ENCODE measurements at regions not wholly inside any gene's neighbourhood (a gene's known extent, or its start where the extent isn't known, plus 50 kb on each side); places are given as distances from the start of the nearest gene placed in this dataset.
"Not testable (repeated sequence)": the region's sequence is repeated elsewhere in the genome, so short reads cannot be mapped to it uniquely, and the experiment has no call there.

- not testable (repeated sequence) for DNase-seq (ENCODE audit: low read depth, low spot score)
These were observed 476.6 kb downstream of the MID1IP1 start for GRCh38 chrX:39277685-39278390.

GRCh38 chrX:39283239-39283638 is 482.0 kb downstream of the MID1IP1 start:
- DNase-seq (ENCODE audit: low read depth, low spot score): no peak

DNA sequence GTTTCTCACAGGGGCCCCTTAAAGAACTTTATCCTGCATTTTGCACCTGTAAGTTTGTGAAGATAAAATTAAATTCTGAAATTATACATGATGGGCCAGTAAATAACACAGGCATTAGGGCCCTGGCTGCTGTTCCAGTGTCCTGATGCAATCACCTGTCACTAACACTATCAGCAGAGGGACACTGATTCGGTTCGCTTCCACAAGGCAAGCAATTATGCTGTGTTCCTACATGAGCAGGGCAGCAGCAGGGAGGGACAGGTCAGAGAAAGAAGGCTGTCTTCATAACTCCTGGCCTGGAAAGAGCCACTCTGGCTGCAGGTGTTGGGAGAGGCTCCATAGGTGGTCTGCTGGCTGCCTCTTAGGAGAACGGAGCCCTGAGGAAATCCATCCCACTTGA is 487.3 kb downstream of the MID1IP1 start:
- no peak for DNase-seq (ENCODE audit: low read depth, low spot score)

GRCh38 chrX:39289827-39290226 is 488.6 kb downstream of the MID1IP1 start:
- DNase-seq (ENCODE audit: low read depth, low spot score): no peak

- DNase-seq (ENCODE audit: low read depth, low spot score): no peak
These were observed 491.9 kb downstream of the MID1IP1 start for GRCh38 chrX:39293203-39293602.

GRCh38 chrX:39296472-39296871 is 495.2 kb downstream of the MID1IP1 start:
- no peak for DNase-seq (ENCODE audit: low read depth, low spot score)

DNA sequence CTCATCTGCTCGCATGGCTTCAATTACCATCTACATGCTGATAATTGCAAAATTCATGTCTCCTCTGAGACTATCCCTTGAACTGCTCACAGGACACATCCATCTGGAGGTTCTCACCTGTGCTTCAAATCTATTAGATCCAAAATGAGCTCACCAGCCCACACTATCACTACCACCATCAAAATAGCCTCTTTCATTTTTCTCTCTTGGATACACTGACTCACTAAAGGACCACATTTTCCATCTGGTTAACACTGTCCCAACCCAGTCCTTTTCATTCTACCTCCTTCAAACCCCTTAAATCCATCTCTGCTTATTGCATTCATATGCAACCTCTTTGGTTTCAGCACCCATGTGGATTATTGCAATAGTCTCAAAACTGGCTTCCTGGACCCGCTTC is 497.6 kb downstream of the MID1IP1 start:
- no peak for DNase-seq (ENCODE audit: low read depth, low spot score)

GRCh38 chrX:39299615-39300014 is 498.4 kb downstream of the MID1IP1 start:
- no peak for DNase-seq (ENCODE audit: low read depth, low spot score)

GRCh38 chrX:39301036-39301435 is 499.8 kb downstream of the MID1IP1 start:
- no peak for DNase-seq (ENCODE audit: low read depth, low spot score)

DNA sequence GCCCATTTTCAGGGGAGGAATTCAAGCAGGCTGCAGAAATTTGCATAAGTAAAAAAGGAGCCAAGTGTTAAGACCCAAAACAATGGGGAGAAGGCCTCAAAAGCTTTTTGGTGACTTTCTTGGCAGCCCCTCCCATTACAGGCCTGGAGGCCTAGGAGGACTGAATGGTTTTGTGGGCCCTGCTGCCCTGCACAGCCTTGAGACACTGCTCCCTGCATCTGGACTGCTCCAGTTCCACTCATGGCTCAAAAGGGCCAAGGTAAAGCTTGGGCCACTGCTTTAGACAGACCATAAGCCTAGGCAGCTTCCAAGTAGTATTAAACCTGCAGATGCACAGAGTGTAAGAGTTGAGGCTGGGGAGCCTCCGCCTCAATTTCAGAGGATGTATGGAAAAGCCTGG is 501.6 kb downstream of the MID1IP1 start:
- DNase-seq (ENCODE audit: low read depth, low spot score): no peak

GRCh38 chrX:39304746-39305145 is 503.5 kb downstream of the MID1IP1 start:
- DNase-seq (ENCODE audit: low read depth, low spot score): no peak

DNA sequence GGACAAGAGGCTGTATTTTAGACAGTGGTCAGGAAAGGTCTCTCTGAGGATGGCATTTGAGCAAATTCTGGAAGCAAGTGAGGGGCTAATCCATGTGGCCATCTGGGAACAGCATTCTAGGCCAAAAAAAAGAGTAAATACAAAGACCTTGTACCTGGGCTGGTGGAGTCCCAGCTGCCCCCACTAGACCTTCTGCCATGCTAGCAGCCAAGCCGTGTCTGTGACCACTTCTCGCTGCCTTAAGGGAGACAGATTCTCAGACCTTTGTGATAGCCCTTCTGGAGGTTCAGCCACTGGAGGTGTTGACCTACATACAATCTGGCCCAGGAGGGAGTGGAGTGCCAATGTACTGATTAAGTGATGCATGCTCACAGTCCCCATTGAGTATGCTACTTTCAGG is 506.2 kb downstream of the MID1IP1 start:
- DNase-seq (ENCODE audit: low read depth, low spot score): no peak

- no peak for DNase-seq (ENCODE audit: low read depth, low spot score)
These were observed 506.9 kb downstream of the MID1IP1 start for GRCh38 chrX:39308126-39308525.

DNA sequence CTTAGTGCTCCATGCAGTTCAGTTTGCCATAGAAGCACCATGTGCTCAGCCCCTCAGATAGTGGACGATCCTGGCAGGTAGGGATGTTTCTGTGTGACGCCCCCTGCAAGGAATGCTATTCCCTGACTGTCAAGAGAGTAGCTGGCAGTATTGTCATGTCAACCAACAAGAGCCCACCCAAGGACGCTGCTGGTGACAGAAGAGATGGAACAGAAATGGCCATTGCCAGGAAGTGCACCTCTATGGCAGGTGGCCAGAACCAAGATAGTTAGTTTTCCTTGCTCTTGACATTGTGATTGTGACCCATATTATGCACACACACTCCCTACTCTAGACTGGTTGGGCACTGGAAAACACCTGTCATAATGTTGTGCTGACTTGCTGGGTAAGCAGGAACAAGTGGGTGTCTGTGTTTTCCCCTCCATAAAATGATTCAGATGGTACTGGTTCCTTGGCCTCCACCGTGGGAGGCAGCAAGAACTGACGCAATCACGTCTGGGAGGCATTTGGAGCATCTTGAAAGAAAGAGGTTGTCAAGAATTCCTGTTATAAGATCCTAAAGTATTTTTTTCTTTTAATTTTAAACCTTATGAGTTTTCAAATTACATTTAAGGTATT is 507.9 kb downstream of the MID1IP1 start:
- DNase-seq (ENCODE audit: low read depth, low spot score): no peak

DNA sequence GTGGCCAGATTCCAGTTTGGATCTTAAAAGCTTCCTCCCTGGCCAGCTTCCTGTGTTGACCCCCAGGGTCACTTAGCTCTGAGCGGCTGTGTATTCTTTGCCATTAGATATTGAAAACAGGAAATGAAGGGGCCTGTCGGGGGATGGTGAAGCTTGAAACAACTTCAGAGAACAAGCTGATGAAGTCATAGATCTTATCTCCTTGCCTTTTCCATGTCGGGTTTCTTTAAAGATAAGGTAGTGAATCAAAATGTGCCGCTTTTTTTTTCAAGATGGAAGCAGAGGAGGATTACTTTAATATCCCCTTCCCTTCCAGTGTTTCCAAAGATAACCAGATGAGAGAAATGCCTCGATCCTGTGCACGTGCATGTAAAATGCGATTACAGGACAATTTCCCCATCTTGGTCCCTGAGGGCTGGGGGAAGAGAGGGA is 508.5 kb downstream of the MID1IP1 start:
- DNase-seq (ENCODE audit: low read depth, low spot score): no peak

DNA sequence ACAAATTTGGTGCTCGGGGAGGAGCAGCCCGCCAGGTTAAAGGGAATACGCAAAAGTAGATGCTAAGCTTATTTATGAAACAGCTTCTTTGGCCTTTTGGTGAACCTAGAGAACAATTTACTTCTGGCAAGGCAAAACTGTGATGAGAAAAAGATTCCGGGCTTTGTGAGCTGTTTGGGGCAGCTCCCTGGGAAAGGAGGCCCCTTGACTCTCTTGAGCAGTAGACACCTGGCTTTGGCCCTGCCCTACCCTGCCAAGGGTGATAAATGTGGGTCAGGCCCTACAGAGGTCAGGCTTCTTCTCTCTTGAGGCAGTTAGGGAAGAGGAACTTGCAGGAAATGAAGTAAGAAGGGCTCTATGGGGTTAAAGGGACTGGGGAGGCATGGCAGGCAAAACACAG is 509.6 kb downstream of the MID1IP1 start:
- DNase-seq (ENCODE audit: low read depth, low spot score): no peak

GRCh38 chrX:39311646-39312045 is 510.4 kb downstream of the MID1IP1 start:
- DNase-seq (ENCODE audit: low read depth, low spot score): no peak

DNA sequence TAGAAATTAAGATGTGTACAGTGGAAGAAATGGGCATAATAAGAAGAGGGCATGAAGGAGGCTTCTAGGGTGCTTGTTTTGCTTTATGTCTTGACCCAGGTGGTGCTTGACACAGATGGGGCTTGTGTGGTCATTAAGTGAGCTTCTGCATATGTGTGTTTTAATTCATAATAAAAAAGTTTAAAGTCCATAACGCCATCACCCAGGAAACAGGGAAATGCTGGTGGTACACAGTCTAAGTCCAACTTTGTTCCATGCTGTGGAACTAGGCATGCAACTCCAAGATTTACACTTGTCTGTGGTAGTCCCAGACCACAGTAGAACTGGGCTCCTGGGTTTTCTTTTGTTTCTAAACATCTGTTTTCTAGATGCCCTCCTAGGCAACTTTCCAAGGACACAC is 511.9 kb downstream of the MID1IP1 start:
- no peak for DNase-seq (ENCODE audit: low read depth, low spot score)

GRCh38 chrX:39318506-39319343 is 517.5 kb downstream of the MID1IP1 start:
- no peak for DNase-seq (ENCODE audit: low read depth, low spot score)

- no peak for DNase-seq (ENCODE audit: low read depth, low spot score)
These were observed 518.9 kb downstream of the MID1IP1 start for GRCh38 chrX:39320165-39320564.

DNA sequence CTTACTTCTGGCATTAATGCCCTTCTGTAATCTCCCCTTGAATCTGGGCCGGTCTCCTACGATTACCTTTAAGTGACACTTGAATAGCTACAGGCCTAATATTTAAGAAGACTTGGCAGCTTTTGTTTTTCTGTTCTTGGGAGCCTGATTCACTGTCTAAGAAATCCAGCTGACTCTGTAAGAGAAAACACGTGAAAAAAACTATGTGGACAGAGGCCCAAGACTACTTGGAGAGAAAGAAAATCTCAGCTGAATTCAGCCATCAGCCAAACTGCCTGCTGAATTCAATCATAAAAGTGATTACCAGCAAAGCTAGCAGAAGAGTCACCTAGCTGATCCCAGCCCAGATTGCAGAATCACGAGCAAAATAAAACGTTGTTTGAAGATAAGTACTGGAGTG is 521.2 kb downstream of the MID1IP1 start:
- no peak for DNase-seq (ENCODE audit: low read depth, low spot score)

DNA sequence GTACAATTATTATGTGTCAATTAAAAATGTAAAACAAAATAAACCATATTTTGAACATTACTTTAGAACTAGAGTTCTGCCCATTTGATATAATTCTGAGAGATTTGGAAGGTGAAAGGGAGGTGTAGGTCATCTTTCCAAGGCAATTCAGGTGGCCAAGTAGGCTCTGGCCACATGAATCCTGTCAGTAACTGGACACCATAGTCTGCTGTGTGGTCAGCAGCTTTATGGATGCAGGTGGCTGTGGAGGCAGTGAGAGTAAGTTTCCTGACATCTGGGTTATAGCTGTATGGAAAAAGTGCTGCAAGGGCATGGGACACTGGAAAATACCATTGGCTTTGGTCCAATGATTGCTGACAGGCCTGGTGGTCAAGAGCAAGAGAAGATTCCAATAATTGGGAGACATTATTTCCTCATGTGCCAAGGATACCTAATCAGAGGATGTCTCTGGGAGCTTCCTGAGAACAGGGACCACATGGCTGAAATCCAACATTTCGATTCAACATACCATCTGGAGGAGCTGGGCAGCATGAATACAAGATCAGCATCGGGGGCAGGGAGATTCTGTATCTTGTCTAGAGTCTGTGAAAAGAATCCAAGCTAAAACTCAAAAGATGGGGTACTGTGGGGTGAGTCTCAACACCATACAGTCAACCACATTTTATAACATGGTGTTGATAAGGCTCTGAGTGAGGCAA is 523.1 kb downstream of the MID1IP1 start:
- DNase-seq (ENCODE audit: low read depth, low spot score): no peak

Data from brain pericyte (primary cell).